HCT116 (cell line): ENCODE measurements at regions not wholly inside any gene's neighbourhood (a gene's known extent, or its start where the extent isn't known, plus 50 kb on each side); places are given as distances from the start of the nearest gene placed in this dataset.

ENCODE experiments used
- ATAC-seq: fragments of 200-7000 bp; cut with Tn5 transposase; 2 replicates; pipeline ENCODE4 v1.9.1; 2020; ENCODE audit warnings: mild to moderate bottlenecking, moderate library complexity
- BruUV-seq: library from RNA; stranded (reverse); fragments of 400-500 nt; replicated peaks from 2 replicates; lab custom pipeline; 2021; lab: Mats Ljungman, UMichigan
- CTCF ChIA-PET: fragments of 300-600 bp; sonication (Branson Sonifier 250); formaldehyde crosslinking; loops from one replicate; lab custom pipeline; 2021; ENCODE audit warnings: antibody characterized with exemption; lab: Charles Lee
- POLR2A ChIA-PET: fragments of 300-600, 350-600 bp; sonication (Branson Sonifier 250); formaldehyde crosslinking; loops from one replicate; lab custom pipeline; 2021; ENCODE audit warnings: antibody characterized with exemption; lab: Charles Lee
- RAD21 ChIA-PET, 2 experiments: fragments of 300-600 bp; sonication (Branson Sonifier 250); formaldehyde crosslinking; loops; one replicate each; lab custom pipeline; 2023; ENCODE audit warnings: low total read pairs in 2 of 2; ENCODE audit not compliant: uncharacterized antibody in 2 of 2, unreplicated experiment in 2 of 2, low non-redundant PET in 1 of 2; lab: Charles Lee
- DNase-seq: peaks from one replicate; pipeline ENCODE4 v3.0.0-alpha.2; 2010; ENCODE audit warnings: low read depth, low spot score
- H2AFZ ChIP-seq: fragments of 200-600 bp; shearing (Covaris generic), sonication (generic); 2 replicates; pipeline ENCODE4 v1.6.1; 2017; ENCODE audit warnings: low read depth, mixed run types, mixed read lengths, antibody characterized with exemption, low read length; ENCODE audit not compliant: poor library complexity, severe bottlenecking
- H3K27ac ChIP-seq: 2 replicates; pipeline ENCODE4 v1.5.1; 2012; ENCODE audit warnings: low read depth, low read length
- H3K27me3 ChIP-seq: fragments of 200-600 bp; sonication (generic); 2 replicates; pipeline ENCODE4 v1.6.1; 2016; ENCODE audit warnings: mixed run types, low read length, mixed read lengths; ENCODE audit not compliant: insufficient read depth
- H3K36me3 ChIP-seq, 2 experiments: fragments of 200-500 bp in 1 of 2; fragments of 200-600 bp in 1 of 2; sonication (Bioruptor generic) in 1 of 2; sonication (generic) in 1 of 2; 2 replicates each; pipeline versions ENCODE4 v1.5.1 to v1.6.1; 2014 to 2016; ENCODE audit warnings: low read length in 2 of 2, inconsistent platforms in 1 of 2, mixed read lengths in 1 of 2, mixed run types in 1 of 2; ENCODE audit not compliant: insufficient read depth in 2 of 2, control insufficient read depth in 1 of 2
- H3K4me1 ChIP-seq, 2 experiments: fragments of 200-600 bp in 1 of 2; sonication (generic) in 1 of 2; 2 replicates each; pipeline versions ENCODE4 v1.5.1 to v1.6.1; 2012 to 2017; ENCODE audit warnings: low read length in 2 of 2, inconsistent platforms in 1 of 2, mild to moderate bottlenecking in 1 of 2, mixed read lengths in 1 of 2, mixed run types in 1 of 2, moderate library complexity in 1 of 2; ENCODE audit not compliant: insufficient read depth in 2 of 2, control insufficient read depth in 1 of 2
- H3K4me2 ChIP-seq: fragments of 200-600 bp; sonication (generic); 2 replicates; pipeline ENCODE4 v1.6.1; 2017; ENCODE audit warnings: mixed run types, low read length, mixed read lengths
- H3K4me3 ChIP-seq, 2 experiments: fragments of 200-600 bp in 1 of 2; sonication (generic) in 1 of 2; replicated peaks in 1 of 2; 2 replicates each; pipeline ENCODE4 v1.5.1; 2011 to 2016; ENCODE audit warnings: low read length in 2 of 2, control low read depth in 1 of 2, low read depth in 1 of 2, mild to moderate bottlenecking in 1 of 2, mixed read lengths in 1 of 2, mixed run types in 1 of 2
- H3K79me2 ChIP-seq: fragments of 200-600 bp; sonication (generic); 2 replicates; pipeline ENCODE4 v1.6.1; 2017; ENCODE audit warnings: mild to moderate bottlenecking, mixed run types, low read length, moderate library complexity, mixed read lengths; ENCODE audit not compliant: insufficient read depth
- H3K9ac ChIP-seq: fragments of 200-600 bp; sonication (generic); 2 replicates; pipeline ENCODE4 v1.6.1; 2016; ENCODE audit warnings: low read length, mixed read lengths
- H3K9me2 ChIP-seq: fragments of 200-600 bp; sonication (generic), shearing (Covaris generic); 2 replicates; pipeline ENCODE4 v1.6.1; 2017; ENCODE audit warnings: mixed run types, mild to moderate bottlenecking, moderate library complexity; ENCODE audit not compliant: insufficient read depth
- H3K9me3 ChIP-seq, 2 experiments: fragments of 200-500 bp in 1 of 2; fragments of 200-600 bp in 1 of 2; sonication (Bioruptor generic) in 1 of 2; sonication (generic) in 1 of 2; 2 replicates each; pipeline ENCODE4 v1.6.1; 2014 to 2017; ENCODE audit warnings: low read length in 2 of 2, mixed read lengths in 2 of 2, inconsistent platforms in 1 of 2, low read depth in 1 of 2, mild to moderate bottlenecking in 1 of 2, mixed run types in 1 of 2, moderate library complexity in 1 of 2; ENCODE audit not compliant: control insufficient read depth in 1 of 2, insufficient read depth in 1 of 2
- H4K20me1 ChIP-seq: fragments of 200-600 bp; sonication (generic), shearing (Covaris generic); 2 replicates; pipeline ENCODE4 v1.6.1; 2017; ENCODE audit warnings: mixed run types, mild to moderate bottlenecking, moderate library complexity; ENCODE audit not compliant: insufficient read depth
- EGR1 ChIP-seq: IDR thresholded peaks from 2 replicates; pipeline ENCODE4 v1.6.1; 2012; ENCODE audit warnings: low read depth
- ELF1 ChIP-seq: IDR thresholded peaks from 2 replicates; pipeline ENCODE4 v1.6.1; 2012; ENCODE audit warnings: low read depth, borderline replicate concordance
- EZH2phosphoT487 ChIP-seq: fragments of 200-600 bp; IDR thresholded peaks from 2 replicates; pipeline ENCODE4 v1.6.1; 2018; ENCODE audit warnings: antibody characterized with exemption, borderline replicate concordance
- FOSL1 ChIP-seq: IDR thresholded peaks from 2 replicates; pipeline ENCODE4 v1.6.1; 2012; ENCODE audit warnings: low read depth
- JUND ChIP-seq: IDR thresholded peaks from 2 replicates; pipeline ENCODE4 v1.6.1; 2012
- POLR2A ChIP-seq: IDR thresholded peaks from 2 replicates; pipeline ENCODE4 v1.7.0; 2011; ENCODE audit warnings: borderline replicate concordance; ENCODE audit not compliant: insufficient read depth, insufficient read length; ENCODE audit errors: extremely low read depth
- RAD21 ChIP-seq: IDR thresholded peaks from 2 replicates; pipeline ENCODE4 v1.6.1; 2012; ENCODE audit warnings: low read depth, mild to moderate bottlenecking
- SP1 ChIP-seq: IDR thresholded peaks from 2 replicates; pipeline ENCODE4 v1.6.1; 2012; ENCODE audit warnings: low read depth
- TCF7L2 ChIP-seq: IDR thresholded peaks from 2 replicates; pipeline ENCODE4 v1.7.0; 2011; ENCODE audit warnings: borderline replicate concordance, inconsistent platforms; ENCODE audit not compliant: insufficient read depth, insufficient read length; ENCODE audit errors: extremely low read depth
- YY1 ChIP-seq: IDR thresholded peaks from 2 replicates; pipeline ENCODE4 v1.6.1; 2011; ENCODE audit warnings: low read length, low read depth, moderate library complexity, mild to moderate bottlenecking; ENCODE audit not compliant: insufficient replicate concordance; ENCODE audit errors: extremely low read depth
- ZFX ChIP-seq: fragments of 450-650 bp; IDR thresholded peaks from 2 replicates; pipeline ENCODE4 v1.6.1; 2017
- ZNF274 ChIP-seq: fragments of 200-500 bp; sonication (Bioruptor generic); IDR thresholded peaks from 2 replicates; pipeline ENCODE4 v1.6.1; 2014; ENCODE audit warnings: mild to moderate bottlenecking, low read depth, low read length, inconsistent platforms
- intact Hi-C: fragments of 100-400 bp; cut with micrococcal nuclease; formaldehyde crosslinking; loops from 2 replicates; pipeline ENCODE4 v1.10.0; 2022
- TF ChIP-seq, protein P1 (sequence below), 3 experiments: fragments of 200-600 bp in 1 of 3; sonication (generic) in 1 of 3; IDR thresholded peaks in 2 of 3; conservative IDR thresholded peaks in 1 of 3; 2 replicates each; pipeline ENCODE4 v1.5.1; 2012 to 2017; ENCODE audit warnings: low read depth in 2 of 3, low read length in 2 of 3, antibody characterized with exemption in 1 of 3, borderline replicate concordance in 1 of 3, control low read depth in 1 of 3, mild to moderate bottlenecking in 1 of 3, mixed read lengths in 1 of 3, mixed run types in 1 of 3, moderate library complexity in 1 of 3; ENCODE audit not compliant: insufficient read depth in 1 of 3
- TF ChIP-seq, protein P2 (sequence below): IDR thresholded peaks from 2 replicates; pipeline ENCODE4 v1.6.1; 2012
- TF ChIP-seq, protein P3 (sequence below): IDR thresholded peaks from 2 replicates; pipeline ENCODE4 v1.6.1; 2012; ENCODE audit warnings: low read depth
- TF ChIP-seq, protein P4 (sequence below): IDR thresholded peaks from 2 replicates; pipeline ENCODE4 v1.6.1; 2011; ENCODE audit warnings: mild to moderate bottlenecking, low read length, moderate library complexity; ENCODE audit not compliant: insufficient replicate concordance; ENCODE audit errors: extremely low read depth

DNA sequence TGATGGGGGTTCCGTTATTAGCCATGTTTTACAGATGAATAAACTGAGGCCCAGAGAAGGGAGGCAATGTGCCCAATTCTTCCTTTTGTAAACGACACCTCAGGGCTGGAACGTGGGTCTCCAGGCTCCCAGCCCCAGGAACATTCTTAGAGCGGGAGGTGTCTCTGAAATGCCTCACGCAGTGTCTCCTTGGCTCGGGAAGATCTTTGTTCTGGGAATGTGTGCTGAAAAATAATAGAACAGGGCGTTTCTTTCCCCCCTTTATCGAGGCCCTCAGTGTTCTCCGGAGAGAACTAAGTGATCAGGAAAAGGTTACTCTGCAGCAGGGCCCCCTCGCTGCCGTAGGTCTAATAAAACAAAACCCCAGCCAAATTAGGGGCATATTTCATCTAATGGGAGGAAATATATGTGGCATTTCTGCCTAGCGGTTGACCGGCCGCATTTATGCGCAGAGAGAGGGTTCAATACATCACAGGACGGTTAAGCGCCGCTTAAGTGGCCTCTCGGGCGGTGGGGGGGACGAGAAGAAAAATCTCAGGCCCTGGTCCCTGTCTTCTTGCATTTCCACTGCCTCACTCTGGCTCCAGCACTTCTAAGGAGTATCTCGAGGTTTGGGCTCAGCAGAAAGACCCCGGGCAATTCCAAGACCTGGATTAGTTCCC lies 564.3 kb downstream of the MN1 start:
- Histone ChIP-seq H3K9me3 (no peaks in the 10 kb centered on the region), H3K9me2 (no peaks in the 10 kb centered on the region), H3K27ac (no peak overlapping the region), H4K20me1 (no peaks in the 10 kb centered on the region), H3K27me3 (peaks cover 26% of the 10 kb centered on the region; the same call in 1 of the 2 replicates), H3K9ac (no peak overlapping the region), H3K36me3 (no peaks in the 10 kb centered on the region), H3K4me3 (no peak overlapping the region), H3K4me1 (peaks cover 3 to 15% of the 10 kb centered on the region in 2 experiments; a peak in 3 of 4 replicates), H3K79me2 (no peaks in the 10 kb centered on the region), H3K4me2 (no peak overlapping the region), H2AFZ (no peak overlapping the region)
- TF ChIP-seq JUND (no peak), EZH2phosphoT487 (no peak), FOSL1 (no peak), RAD21 (no peak), POLR2A (no peak), SP1 (no peak), ZFX (no peak), ELF1 (no peak), EGR1 (no peak), YY1 (no peak), ZNF274 (no peak), TCF7L2 (no peak)
- TF ChIP-seq, protein P1, sequence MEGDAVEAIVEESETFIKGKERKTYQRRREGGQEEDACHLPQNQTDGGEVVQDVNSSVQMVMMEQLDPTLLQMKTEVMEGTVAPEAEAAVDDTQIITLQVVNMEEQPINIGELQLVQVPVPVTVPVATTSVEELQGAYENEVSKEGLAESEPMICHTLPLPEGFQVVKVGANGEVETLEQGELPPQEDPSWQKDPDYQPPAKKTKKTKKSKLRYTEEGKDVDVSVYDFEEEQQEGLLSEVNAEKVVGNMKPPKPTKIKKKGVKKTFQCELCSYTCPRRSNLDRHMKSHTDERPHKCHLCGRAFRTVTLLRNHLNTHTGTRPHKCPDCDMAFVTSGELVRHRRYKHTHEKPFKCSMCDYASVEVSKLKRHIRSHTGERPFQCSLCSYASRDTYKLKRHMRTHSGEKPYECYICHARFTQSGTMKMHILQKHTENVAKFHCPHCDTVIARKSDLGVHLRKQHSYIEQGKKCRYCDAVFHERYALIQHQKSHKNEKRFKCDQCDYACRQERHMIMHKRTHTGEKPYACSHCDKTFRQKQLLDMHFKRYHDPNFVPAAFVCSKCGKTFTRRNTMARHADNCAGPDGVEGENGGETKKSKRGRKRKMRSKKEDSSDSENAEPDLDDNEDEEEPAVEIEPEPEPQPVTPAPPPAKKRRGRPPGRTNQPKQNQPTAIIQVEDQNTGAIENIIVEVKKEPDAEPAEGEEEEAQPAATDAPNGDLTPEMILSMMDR (IDR thresholded peaks at IDR 0.05 in 2 of 3, conservative IDR thresholded peaks at IDR 0.05 in 1 of 3; ENCODE audit: borderline replicate concordance in 1 of 3, insufficient read depth in 1 of 3, low read depth in 2 of 3, low read length in 2 of 3): no peak
- TF ChIP-seq, protein P2, sequence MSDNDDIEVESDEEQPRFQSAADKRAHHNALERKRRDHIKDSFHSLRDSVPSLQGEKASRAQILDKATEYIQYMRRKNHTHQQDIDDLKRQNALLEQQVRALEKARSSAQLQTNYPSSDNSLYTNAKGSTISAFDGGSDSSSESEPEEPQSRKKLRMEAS: no peak
- TF ChIP-seq, protein P3, sequence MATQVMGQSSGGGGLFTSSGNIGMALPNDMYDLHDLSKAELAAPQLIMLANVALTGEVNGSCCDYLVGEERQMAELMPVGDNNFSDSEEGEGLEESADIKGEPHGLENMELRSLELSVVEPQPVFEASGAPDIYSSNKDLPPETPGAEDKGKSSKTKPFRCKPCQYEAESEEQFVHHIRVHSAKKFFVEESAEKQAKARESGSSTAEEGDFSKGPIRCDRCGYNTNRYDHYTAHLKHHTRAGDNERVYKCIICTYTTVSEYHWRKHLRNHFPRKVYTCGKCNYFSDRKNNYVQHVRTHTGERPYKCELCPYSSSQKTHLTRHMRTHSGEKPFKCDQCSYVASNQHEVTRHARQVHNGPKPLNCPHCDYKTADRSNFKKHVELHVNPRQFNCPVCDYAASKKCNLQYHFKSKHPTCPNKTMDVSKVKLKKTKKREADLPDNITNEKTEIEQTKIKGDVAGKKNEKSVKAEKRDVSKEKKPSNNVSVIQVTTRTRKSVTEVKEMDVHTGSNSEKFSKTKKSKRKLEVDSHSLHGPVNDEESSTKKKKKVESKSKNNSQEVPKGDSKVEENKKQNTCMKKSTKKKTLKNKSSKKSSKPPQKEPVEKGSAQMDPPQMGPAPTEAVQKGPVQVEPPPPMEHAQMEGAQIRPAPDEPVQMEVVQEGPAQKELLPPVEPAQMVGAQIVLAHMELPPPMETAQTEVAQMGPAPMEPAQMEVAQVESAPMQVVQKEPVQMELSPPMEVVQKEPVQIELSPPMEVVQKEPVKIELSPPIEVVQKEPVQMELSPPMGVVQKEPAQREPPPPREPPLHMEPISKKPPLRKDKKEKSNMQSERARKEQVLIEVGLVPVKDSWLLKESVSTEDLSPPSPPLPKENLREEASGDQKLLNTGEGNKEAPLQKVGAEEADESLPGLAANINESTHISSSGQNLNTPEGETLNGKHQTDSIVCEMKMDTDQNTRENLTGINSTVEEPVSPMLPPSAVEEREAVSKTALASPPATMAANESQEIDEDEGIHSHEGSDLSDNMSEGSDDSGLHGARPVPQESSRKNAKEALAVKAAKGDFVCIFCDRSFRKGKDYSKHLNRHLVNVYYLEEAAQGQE: no peak
- TF ChIP-seq, protein P4, sequence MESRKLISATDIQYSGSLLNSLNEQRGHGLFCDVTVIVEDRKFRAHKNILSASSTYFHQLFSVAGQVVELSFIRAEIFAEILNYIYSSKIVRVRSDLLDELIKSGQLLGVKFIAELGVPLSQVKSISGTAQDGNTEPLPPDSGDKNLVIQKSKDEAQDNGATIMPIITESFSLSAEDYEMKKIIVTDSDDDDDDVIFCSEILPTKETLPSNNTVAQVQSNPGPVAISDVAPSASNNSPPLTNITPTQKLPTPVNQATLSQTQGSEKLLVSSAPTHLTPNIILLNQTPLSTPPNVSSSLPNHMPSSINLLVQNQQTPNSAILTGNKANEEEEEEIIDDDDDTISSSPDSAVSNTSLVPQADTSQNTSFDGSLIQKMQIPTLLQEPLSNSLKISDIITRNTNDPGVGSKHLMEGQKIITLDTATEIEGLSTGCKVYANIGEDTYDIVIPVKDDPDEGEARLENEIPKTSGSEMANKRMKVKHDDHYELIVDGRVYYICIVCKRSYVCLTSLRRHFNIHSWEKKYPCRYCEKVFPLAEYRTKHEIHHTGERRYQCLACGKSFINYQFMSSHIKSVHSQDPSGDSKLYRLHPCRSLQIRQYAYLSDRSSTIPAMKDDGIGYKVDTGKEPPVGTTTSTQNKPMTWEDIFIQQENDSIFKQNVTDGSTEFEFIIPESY: no peak
- POLR2A ChIA-PET: no interaction called here
- CTCF ChIA-PET: no interaction called here
- intact Hi-C loops: no loop called here
- ATAC-seq: no peak
- RAD21 ChIA-PET: no interaction called here
- no peak for DNase-seq
- no TSS peak for BruUV-seq
